Lung (tissue), 11 donors: ENCODE measurements at regions not wholly inside any gene's neighbourhood (a gene's known extent, or its start where the extent isn't known, plus 50 kb on each side); places are given as distances from the start of the nearest gene placed in this dataset.

Experiments used
- ATAC-seq: fragments of 200-7000 bp; cut with Tn5 transposase; one replicate; pipeline ENCODE4 v1.9.1; 2020; ENCODE audit warnings: moderate number of reproducible peaks; ENCODE audit not compliant: insufficient read depth, low FRiP score
- DNase-seq, 3 donors: peaks; one replicate each; pipeline ENCODE4 v3.0.0-alpha.2; 2013 to 2017
- H3K27ac ChIP-seq, 2 donors: one replicate each; pipeline ENCODE4 v1.5.1; 2013; ENCODE audit warnings: mild to moderate bottlenecking in 2 of 2, moderate library complexity in 2 of 2, control low read depth in 1 of 2, inconsistent platforms in 1 of 2, low read depth in 1 of 2, low read length in 1 of 2
- H3K27me3 ChIP-seq, 3 donors: one replicate each; pipeline ENCODE4 v1.5.1; 2013; ENCODE audit warnings: low read length in 2 of 3; ENCODE audit not compliant: control insufficient read depth in 3 of 3, insufficient read depth in 3 of 3
- H3K36me3 ChIP-seq, 4 donors: one replicate each; pipeline ENCODE4 v1.5.1; 2013; ENCODE audit warnings: low read length in 4 of 4, mild to moderate bottlenecking in 1 of 4, moderate library complexity in 1 of 4; ENCODE audit not compliant: control insufficient read depth in 4 of 4, insufficient read depth in 4 of 4
- H3K4me1 ChIP-seq, 5 donors: one replicate each; pipeline ENCODE4 v1.5.1; 2013; ENCODE audit warnings: low read length in 5 of 5, mild to moderate bottlenecking in 2 of 5, moderate library complexity in 1 of 5; ENCODE audit not compliant: control insufficient read depth in 5 of 5, insufficient read depth in 5 of 5
- H3K4me3 ChIP-seq: one replicate; pipeline ENCODE4 v1.5.1; 2013; ENCODE audit warnings: mild to moderate bottlenecking, control low read depth, moderate library complexity
- H3K9ac ChIP-seq, 2 donors: one replicate each; pipeline ENCODE4 v1.5.1; 2013; ENCODE audit warnings: low read length in 2 of 2, control low read depth in 1 of 2; ENCODE audit not compliant: insufficient read depth in 1 of 2
- H3K9me3 ChIP-seq, 4 donors: one replicate each; pipeline ENCODE4 v1.5.1; 2013; ENCODE audit warnings: low read length in 3 of 4, mild to moderate bottlenecking in 1 of 4, moderate library complexity in 1 of 4; ENCODE audit not compliant: control insufficient read depth in 4 of 4, insufficient read depth in 3 of 4
- CTCF ChIP-seq: IDR thresholded peaks from 2 replicates; pipeline ENCODE4 v1.5.1; 2012; ENCODE audit warnings: mild to moderate bottlenecking; ENCODE audit errors: control extremely low read depth, extremely low read depth
- WGBS, 2 donors: extraction: QIAGEN DNeasy Blood & Tissue Kit; methylation state at CpG; one replicate each; pipeline ENCODE4 v1.1.7; 2013; 5-methylcytosine and 5-hydroxymethylcytosine counted together
- donor health status: control.
- donor health status: control.
- donor health status: Bipolar disorder and iron deficiency.
- donor health status: healthy.
- donor health status: DM: yes; HTN: yes; CAD: no.

- Histone ChIP-seq H3K4me1 (peaks cover 0 to 7% (median 0%) of the 10 kb centered on the region in 5 donors), H3K36me3 (no peaks in the 10 kb centered on the region), H3K4me3 (no peak overlapping the region), H3K27ac (no peak overlapping the region), H3K27me3 (no peaks in the 10 kb centered on the region), H3K9ac (no peak overlapping the region), H3K9me3 (no peaks in the 10 kb centered on the region)
- 94 to 98% methylated on average over 1 of the region's 1 CpG for WGBS, 2 donors
- DNase-seq (no peak), ATAC-seq (no peak)
- TF ChIP-seq CTCF = no peak
Measured at GRCh38 chr5:68060382-68060781, 155.2 kb upstream of the PIK3R1 start.

- H3K27ac ChIP-seq = no peak overlapping the region
- DNase-seq (no peak), ATAC-seq (no peak)
- H3K4me3 ChIP-seq = no peak overlapping the region
- 63 to 83% methylated on average over 4 of the region's 4 CpGs for WGBS, 2 donors
- H3K9me3 ChIP-seq = no peaks in the 10 kb centered on the region
- H3K4me1 ChIP-seq = peaks cover 0 to 20% (median 8%) of the 10 kb centered on the region in 5 donors
- TF ChIP-seq CTCF = no peak
- no peaks in the 10 kb centered on the region for H3K27me3 ChIP-seq
- H3K36me3 ChIP-seq = no peaks in the 10 kb centered on the region
- no peak overlapping the region for H3K9ac ChIP-seq
Measured at GRCh38 chr5:68057191-68057590, 158.4 kb upstream of the PIK3R1 start.

- DNase-seq = no peak
- no peaks in the 10 kb centered on the region for H3K9me3 ChIP-seq
- H3K4me3 ChIP-seq = no peak overlapping the region
- ATAC-seq = no peak
- no peak for TF ChIP-seq CTCF
- no peaks in the 10 kb centered on the region for H3K36me3 ChIP-seq
- no peak overlapping the region for H3K9ac ChIP-seq
- H3K27me3 ChIP-seq = no peaks in the 10 kb centered on the region
- WGBS, 2 donors = 94% methylated on average over 1 of the region's 1 CpG
- no peak overlapping the region for H3K27ac ChIP-seq
- peaks cover 0 to 20% (median 8%) of the 10 kb centered on the region in 5 donors for H3K4me1 ChIP-seq
Measured at GRCh38 chr5:68055686-68056085, 159.9 kb upstream of the PIK3R1 start.

- 26 to 30% methylated on average over 4 of the region's 4 CpGs for WGBS, 2 donors
- DNase-seq (peak in 2 of 3 donors; percentile 51 to 52), ATAC-seq (no peak)
- Histone ChIP-seq H3K36me3 (no peaks in the 10 kb centered on the region), H3K9ac (peak overlapping the region in 1 of 2 donors; percentile 31), H3K27ac (no peak overlapping the region), H3K27me3 (no peaks in the 10 kb centered on the region), H3K4me1 (peaks cover 0 to 20% (median 8%) of the 10 kb centered on the region in 5 donors), H3K4me3 (no peak overlapping the region), H3K9me3 (no peaks in the 10 kb centered on the region)
- TF ChIP-seq CTCF = no peak
Measured at GRCh38 chr5:68054638-68055037, 160.9 kb upstream of the PIK3R1 start.
